ENCODE measurements at regions not wholly inside any gene's neighbourhood (a gene's known extent, or its start where the extent isn't known, plus 50 kb on each side); places are given as distances from the start of the nearest gene placed in this dataset.
"Not testable (repeated sequence)": the region's sequence is repeated elsewhere in the genome, so short reads cannot be mapped to it uniquely, and the experiment has no call there.

DNA sequence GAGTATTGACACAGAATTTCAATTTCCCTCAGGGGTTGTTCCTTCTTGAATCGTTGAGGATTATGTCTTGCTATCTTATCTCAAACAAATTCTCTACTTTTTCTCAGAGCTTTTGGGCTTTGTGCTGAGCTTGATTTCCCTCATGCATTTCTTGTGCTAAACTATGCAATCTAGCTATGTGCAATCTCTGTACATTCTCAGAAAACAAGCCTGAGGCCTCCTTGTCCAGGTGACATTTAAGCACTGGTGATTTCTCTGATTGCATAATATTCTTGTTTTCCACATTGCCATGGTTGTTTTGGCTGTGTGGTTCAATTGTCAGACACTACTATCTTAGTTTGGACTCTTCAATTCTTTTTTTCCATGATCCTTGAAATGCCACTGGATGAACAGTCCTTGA is 81.2 kb upstream of the MAN1A1 start:
- no peak for DNase-seq

DNA sequence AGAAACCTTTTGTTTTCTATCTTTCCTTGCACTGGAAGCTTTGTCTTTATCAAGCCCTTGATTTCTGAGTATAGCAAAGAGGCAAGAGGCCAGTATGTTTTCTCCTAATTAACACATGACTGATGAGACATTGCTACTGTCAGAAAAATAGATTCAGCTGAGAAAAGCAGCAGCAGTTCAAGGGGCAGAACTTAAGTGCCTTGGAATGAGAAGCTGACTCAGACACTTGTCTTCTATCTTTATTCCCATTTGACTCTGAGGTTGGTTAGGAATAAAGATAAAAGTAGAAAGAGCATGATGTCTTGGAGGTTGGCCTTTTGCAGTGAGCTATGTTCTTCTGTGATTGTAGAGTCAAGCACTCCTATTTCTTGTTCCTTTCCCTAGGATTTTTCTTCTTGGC is 79.1 kb upstream of the MAN1A1 start:
- no peak for DNase-seq

DNA sequence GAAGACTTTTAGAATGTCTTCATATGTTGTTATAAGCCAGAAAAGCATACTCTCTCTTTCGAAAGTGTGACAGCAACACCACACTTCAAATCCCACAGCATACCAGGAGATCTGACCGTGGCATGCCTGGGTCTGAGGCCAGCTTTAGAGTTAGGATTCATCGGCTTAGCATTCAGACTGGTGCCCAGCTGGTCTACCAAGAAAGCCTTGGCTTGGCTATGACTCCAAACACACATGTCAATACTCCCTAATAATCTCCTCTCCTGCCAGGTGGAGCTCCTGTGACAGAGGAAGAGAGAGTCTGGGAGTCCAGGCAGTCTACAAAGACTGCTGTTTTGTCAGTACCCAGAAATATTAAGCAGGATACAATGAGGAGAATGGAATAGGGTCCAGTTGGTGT is 77.1 kb upstream of the MAN1A1 start:
- DNase-seq, result no peak

DNA sequence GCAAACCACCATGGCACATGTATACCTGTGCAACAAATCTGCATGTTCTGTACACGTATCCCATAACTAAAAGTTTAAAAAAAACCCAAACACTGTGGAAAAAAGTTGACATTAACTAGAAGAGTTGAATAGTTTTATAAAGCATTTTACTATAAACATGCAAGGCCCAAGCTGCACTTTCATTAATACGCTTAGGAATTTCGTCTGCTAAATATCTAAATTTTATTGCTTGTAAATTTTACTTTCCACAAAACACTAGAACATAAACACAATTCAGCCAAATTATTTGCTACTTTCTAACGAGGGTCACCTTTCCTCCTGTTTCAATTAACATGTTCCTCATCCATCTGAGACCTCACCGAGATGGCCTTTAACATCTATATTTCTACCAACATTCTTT is 74.4 kb upstream of the MAN1A1 start:
- DNase-seq, result no peak

DNA sequence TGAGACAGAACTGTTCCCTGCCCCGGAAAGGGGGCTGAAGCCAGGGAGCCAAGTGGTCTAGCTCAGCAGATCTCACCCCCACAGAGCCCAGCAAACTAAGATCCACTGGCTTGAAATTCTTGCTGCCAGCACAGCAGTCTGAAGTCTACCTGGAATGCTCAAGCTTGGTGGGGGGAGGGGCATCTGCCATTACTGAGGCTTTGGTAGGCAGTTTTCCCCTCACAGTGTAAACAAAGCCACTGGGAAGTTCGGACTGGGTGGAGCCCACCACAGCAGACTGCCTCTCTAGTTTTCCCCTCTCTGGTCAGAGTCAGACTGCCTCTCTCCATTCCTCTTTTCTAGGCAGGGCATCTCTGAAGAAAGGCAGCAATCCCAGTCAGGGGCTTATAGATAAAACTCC is 68.5 kb upstream of the MAN1A1 start:
- not testable (repeated sequence) for DNase-seq

DNA sequence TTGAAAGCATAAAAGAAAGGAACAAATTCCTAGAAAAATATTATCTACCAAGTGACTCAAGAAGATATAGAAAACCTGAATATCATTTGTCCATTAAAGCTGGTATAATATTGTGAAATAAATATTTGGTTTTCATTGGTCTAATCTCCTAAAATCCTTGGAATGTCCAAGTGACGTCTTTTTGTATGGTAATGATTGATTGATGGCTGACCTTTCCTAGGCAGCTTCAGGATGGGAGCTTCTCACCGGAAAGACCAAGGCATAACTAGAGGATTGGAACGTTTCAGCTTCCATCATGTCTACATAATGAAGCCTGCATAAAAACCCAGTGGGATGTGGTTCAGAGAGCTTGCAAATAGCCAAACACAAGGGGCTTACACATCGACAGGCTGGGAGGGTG is 57.6 kb upstream of the MAN1A1 start:
- no peak for DNase-seq

DNA sequence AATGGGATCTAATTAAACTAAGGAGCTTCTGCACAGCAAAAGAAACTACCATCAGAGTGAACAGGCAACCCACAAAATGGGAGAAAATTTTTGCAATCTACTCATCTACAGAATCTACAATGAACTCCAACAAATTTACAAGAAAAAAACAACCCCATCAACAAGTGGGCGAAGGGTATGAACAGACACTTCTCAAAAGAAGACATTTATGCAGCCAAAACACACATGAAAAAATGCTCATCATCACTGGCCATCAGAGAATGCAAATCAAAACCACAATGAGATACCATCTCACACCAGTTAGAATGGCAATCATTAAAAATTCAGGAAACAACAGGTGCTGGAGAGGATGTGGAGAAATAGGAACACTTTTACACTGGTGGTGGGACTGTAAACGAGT is 55.6 kb upstream of the MAN1A1 start:
- not testable (repeated sequence) for DNase-seq

Measured in DMS79 (cell line).